Mammary epithelial cell (primary cell): ENCODE measurements at regions not wholly inside any gene's neighbourhood (a gene's known extent, or its start where the extent isn't known, plus 50 kb on each side); places are given as distances from the start of the nearest gene placed in this dataset.

Source experiments
- CTCF ChIP-seq, 2 donors: IDR thresholded peaks in 1 of 2; conservative IDR thresholded peaks in 1 of 2; 2 replicates each; pipeline ENCODE4 v1.5.1; 2011 to 2012; ENCODE audit warnings: inconsistent platforms in 2 of 2, low read length in 2 of 2, mild to moderate bottlenecking in 2 of 2, control low read depth in 1 of 2, low read depth in 1 of 2; ENCODE audit not compliant: insufficient read depth in 1 of 2; ENCODE audit errors: extremely low read depth in 1 of 2
- EZH2 ChIP-seq: IDR thresholded peaks from 2 replicates; pipeline ENCODE4 v1.6.1; 2012; ENCODE audit warnings: low read length, inconsistent platforms, borderline replicate concordance

- TF ChIP-seq CTCF (conservative IDR thresholded peaks at IDR 0.05 in 1 of 2, IDR thresholded peaks at IDR 0.05 in 1 of 2; ENCODE audit: extremely low read depth in 1 of 2, insufficient read depth in 1 of 2, low read depth in 1 of 2, low read length in 2 of 2) (no peak), EZH2 (no peak)
These were observed 519.4 kb downstream of the HDGFL1 start for GRCh38 chr6:23088761-23089160.
